ENCODE measurements at regions not wholly inside any gene's neighbourhood (a gene's known extent, or its start where the extent isn't known, plus 50 kb on each side); places are given as distances from the start of the nearest gene placed in this dataset.

GRCh38 chr13:91278291-91278690, 69.2 kb upstream of the MIR17HG start:
- TF ChIP-seq, protein P1, sequence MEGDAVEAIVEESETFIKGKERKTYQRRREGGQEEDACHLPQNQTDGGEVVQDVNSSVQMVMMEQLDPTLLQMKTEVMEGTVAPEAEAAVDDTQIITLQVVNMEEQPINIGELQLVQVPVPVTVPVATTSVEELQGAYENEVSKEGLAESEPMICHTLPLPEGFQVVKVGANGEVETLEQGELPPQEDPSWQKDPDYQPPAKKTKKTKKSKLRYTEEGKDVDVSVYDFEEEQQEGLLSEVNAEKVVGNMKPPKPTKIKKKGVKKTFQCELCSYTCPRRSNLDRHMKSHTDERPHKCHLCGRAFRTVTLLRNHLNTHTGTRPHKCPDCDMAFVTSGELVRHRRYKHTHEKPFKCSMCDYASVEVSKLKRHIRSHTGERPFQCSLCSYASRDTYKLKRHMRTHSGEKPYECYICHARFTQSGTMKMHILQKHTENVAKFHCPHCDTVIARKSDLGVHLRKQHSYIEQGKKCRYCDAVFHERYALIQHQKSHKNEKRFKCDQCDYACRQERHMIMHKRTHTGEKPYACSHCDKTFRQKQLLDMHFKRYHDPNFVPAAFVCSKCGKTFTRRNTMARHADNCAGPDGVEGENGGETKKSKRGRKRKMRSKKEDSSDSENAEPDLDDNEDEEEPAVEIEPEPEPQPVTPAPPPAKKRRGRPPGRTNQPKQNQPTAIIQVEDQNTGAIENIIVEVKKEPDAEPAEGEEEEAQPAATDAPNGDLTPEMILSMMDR (IDR thresholded peaks at IDR 0.05) = no peak
- no peak for TF ChIP-seq POLR2A (IDR thresholded peaks at IDR 0.05)
- no peak for TF ChIP-seq POLR2AphosphoS5 (IDR thresholded peaks at IDR 0.05)
